SK-N-MC (cell line): ENCODE measurements at regions not wholly inside any gene's neighbourhood (a gene's known extent, or its start where the extent isn't known, plus 50 kb on each side); places are given as distances from the start of the nearest gene placed in this dataset.

ENCODE experiments used
- EZH2 ChIP-seq: fragments of 200-600 bp; sonication (generic); IDR thresholded peaks from one replicate; pipeline ENCODE4 v1.6.1; 2017; ENCODE audit warnings: antibody characterized with exemption
- FOXP2 ChIP-seq: optimal IDR thresholded peaks from 2 replicates; pipeline ENCODE3; 2011; ENCODE audit warnings: mild to moderate bottlenecking, moderate library complexity; ENCODE audit not compliant: insufficient read depth; ENCODE audit errors: extremely low read length, control extremely low read depth
- POLR2AphosphoS5 ChIP-seq: IDR thresholded peaks from 2 replicates; pipeline ENCODE4 v1.6.1; 2012; ENCODE audit warnings: mild to moderate bottlenecking, low read depth, low read length, borderline replicate concordance

GRCh38 chr1:38577385-38577784, 282.2 kb downstream of the RRAGC start:
- no peak for TF ChIP-seq POLR2AphosphoS5
- TF ChIP-seq EZH2 = no peak
- TF ChIP-seq FOXP2 = no peak
